ENCODE measurements at regions not wholly inside any gene's neighbourhood (a gene's known extent, or its start where the extent isn't known, plus 50 kb on each side); places are given as distances from the start of the nearest gene placed in this dataset.

DNA sequence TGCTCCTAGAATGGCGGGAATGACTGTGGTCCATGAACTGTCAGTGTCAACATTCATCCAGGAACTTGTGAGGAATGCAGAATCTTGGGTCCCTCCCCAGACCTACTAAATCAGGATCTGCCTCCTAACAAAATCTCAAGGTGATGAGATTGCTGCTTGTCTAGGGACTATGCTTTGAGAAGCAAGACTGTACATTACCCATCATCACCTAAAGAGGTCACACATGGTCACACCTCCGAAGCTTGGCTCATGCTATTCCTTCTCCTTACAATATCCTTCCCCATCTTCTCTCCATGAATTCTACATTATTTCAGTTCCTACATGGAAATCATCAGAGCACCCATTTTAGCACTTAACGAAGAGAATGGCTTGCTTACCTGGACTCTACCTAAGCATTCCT lies 102.3 kb upstream of the JARID2 start:
- no peak for TF ChIP-seq REST (IDR thresholded peaks at IDR 0.05; ENCODE audit: insufficient read depth in 1 of 2, low read depth in 2 of 2, low read length in 2 of 2)
- no peak for TF ChIP-seq TAF1 (IDR thresholded peaks at IDR 0.05; ENCODE audit: borderline replicate concordance, insufficient read depth, low read length)

DNA sequence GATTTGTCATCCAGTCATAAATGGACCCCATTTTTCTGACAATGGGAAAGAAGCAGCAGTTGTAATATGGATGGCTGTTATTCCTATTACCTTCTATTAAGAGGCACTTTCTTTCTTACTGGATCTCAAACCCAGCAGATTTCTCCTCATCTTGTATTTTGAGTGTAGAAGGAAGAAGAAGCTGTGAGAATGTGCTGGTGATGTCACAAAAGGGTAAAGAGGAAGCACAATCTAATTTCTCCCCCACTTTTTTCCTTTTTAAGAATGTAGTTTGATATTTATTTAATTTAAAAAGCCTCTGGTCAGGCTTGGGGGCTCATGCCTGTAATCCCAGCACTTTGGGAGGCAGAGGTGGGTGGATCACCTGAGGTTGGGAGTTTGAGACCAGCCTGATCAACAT lies 100.0 kb upstream of the JARID2 start:
- TF ChIP-seq FOXP2 (optimal IDR thresholded peaks at IDR 0.05; ENCODE audit: borderline replicate concordance, extremely low read depth, extremely low read length, insufficient read depth) (no peak), POLR2AphosphoS5 (IDR thresholded peaks at IDR 0.05; ENCODE audit: low read depth, low read length) (no peak), SIN3A (IDR thresholded peaks at IDR 0.05; ENCODE audit: borderline replicate concordance, insufficient read depth, low read length) (no peak), TAF1 (IDR thresholded peaks at IDR 0.05; ENCODE audit: borderline replicate concordance, insufficient read depth, low read length) (no peak), REST (IDR thresholded peaks at IDR 0.05; ENCODE audit: insufficient read depth in 1 of 2, low read depth in 2 of 2, low read length in 2 of 2) (no peak)

DNA sequence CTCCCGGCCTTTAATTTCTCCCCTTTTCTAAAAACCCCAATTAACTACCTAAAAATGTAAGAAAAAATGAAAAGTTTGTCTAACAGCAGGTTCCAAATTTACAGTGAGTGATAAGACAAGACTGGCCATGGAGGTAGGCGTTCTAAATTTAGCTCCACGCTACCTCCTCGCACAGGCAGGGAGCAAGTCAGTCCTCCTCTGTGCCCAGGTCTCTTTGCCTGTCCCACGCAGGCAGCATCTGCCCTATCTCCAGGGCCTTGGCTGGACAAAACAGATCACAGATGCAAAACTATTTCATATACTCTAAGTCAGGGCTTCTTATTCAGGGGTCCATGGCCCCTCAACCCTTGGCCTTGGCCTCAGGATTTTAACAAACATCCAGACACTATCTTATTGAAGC lies 98.0 kb upstream of the JARID2 start:
- TF ChIP-seq TAF1 (IDR thresholded peaks at IDR 0.05; ENCODE audit: borderline replicate concordance, insufficient read depth, low read length), result no peak
- no peak for TF ChIP-seq POLR2AphosphoS5 (IDR thresholded peaks at IDR 0.05; ENCODE audit: low read depth, low read length)
- TF ChIP-seq SIN3A (IDR thresholded peaks at IDR 0.05; ENCODE audit: borderline replicate concordance, insufficient read depth, low read length), result no peak
- no peak for TF ChIP-seq FOXP2 (optimal IDR thresholded peaks at IDR 0.05; ENCODE audit: borderline replicate concordance, extremely low read depth, extremely low read length, insufficient read depth)
- TF ChIP-seq REST (IDR thresholded peaks at IDR 0.05; ENCODE audit: insufficient read depth in 1 of 2, low read depth in 2 of 2, low read length in 2 of 2), result no peak

DNA sequence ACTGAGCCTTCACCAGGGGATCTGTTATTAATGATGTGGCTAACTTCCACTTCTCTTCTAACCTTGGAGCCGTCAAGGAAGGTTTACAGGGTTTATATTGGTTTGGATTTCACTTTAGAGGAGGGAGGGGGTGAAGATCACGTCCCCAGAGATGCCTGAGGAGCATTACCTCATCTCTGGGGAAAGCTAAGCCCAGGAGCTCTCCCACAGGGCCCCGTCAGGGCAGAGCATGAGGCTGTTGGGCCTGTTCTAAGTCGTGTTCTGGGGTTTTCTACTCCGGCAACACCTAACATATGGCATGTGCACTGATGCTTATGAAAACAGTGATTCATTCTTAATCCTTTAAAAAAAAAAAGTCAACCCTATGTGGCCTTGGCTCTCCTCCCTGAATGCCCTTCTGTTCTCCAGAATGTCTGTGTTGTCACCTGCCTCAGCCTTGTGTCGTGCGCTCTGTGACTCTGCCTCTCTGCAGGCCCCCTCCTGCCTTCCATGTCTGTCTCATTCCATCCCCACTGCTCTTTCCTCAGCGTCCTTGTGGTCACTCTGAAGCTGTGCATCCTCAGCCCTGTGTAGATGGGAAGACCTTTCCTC lies 97.4 kb upstream of the JARID2 start:
- TF ChIP-seq TAF1 (IDR thresholded peaks at IDR 0.05; ENCODE audit: borderline replicate concordance, insufficient read depth, low read length) (no peak), SIN3A (IDR thresholded peaks at IDR 0.05; ENCODE audit: borderline replicate concordance, insufficient read depth, low read length) (no peak), POLR2AphosphoS5 (IDR thresholded peaks at IDR 0.05; ENCODE audit: low read depth, low read length) (no peak), FOXP2 (optimal IDR thresholded peaks at IDR 0.05; ENCODE audit: borderline replicate concordance, extremely low read depth, extremely low read length, insufficient read depth) (no peak), REST (IDR thresholded peaks at IDR 0.05; ENCODE audit: insufficient read depth in 1 of 2, low read depth in 2 of 2, low read length in 2 of 2) (no peak)

- TF ChIP-seq SIN3A (IDR thresholded peaks at IDR 0.05; ENCODE audit: borderline replicate concordance, insufficient read depth, low read length), result no peak
- no peak for TF ChIP-seq REST (IDR thresholded peaks at IDR 0.05; ENCODE audit: insufficient read depth in 1 of 2, low read depth in 2 of 2, low read length in 2 of 2)
- no peak for TF ChIP-seq TAF1 (IDR thresholded peaks at IDR 0.05; ENCODE audit: borderline replicate concordance, insufficient read depth, low read length)
- no peak for TF ChIP-seq FOXP2 (optimal IDR thresholded peaks at IDR 0.05; ENCODE audit: borderline replicate concordance, extremely low read depth, extremely low read length, insufficient read depth)
- no peak for TF ChIP-seq POLR2AphosphoS5 (IDR thresholded peaks at IDR 0.05; ENCODE audit: low read depth, low read length)
These were observed 95.7 kb upstream of the JARID2 start for GRCh38 chr6:15150207-15150606.
